DND-41 (cell line): ENCODE measurements at regions not wholly inside any gene's neighbourhood (a gene's known extent, or its start where the extent isn't known, plus 50 kb on each side); places are given as distances from the start of the nearest gene placed in this dataset.

Experiments used
- CTCF ChIP-seq: IDR thresholded peaks from 2 replicates; pipeline ENCODE4 v1.5.1; 2012; ENCODE audit warnings: borderline replicate concordance, low read length, moderate library complexity, mild to moderate bottlenecking; ENCODE audit not compliant: poor library complexity, severe bottlenecking; ENCODE audit errors: extremely low read depth
- EZH2 ChIP-seq: IDR thresholded peaks from 3 replicates; pipeline ENCODE4 v1.6.1; 2012; ENCODE audit warnings: borderline replicate concordance, low read depth, mild to moderate bottlenecking, moderate library complexity, low read length, inconsistent platforms; ENCODE audit not compliant: severe bottlenecking

DNA sequence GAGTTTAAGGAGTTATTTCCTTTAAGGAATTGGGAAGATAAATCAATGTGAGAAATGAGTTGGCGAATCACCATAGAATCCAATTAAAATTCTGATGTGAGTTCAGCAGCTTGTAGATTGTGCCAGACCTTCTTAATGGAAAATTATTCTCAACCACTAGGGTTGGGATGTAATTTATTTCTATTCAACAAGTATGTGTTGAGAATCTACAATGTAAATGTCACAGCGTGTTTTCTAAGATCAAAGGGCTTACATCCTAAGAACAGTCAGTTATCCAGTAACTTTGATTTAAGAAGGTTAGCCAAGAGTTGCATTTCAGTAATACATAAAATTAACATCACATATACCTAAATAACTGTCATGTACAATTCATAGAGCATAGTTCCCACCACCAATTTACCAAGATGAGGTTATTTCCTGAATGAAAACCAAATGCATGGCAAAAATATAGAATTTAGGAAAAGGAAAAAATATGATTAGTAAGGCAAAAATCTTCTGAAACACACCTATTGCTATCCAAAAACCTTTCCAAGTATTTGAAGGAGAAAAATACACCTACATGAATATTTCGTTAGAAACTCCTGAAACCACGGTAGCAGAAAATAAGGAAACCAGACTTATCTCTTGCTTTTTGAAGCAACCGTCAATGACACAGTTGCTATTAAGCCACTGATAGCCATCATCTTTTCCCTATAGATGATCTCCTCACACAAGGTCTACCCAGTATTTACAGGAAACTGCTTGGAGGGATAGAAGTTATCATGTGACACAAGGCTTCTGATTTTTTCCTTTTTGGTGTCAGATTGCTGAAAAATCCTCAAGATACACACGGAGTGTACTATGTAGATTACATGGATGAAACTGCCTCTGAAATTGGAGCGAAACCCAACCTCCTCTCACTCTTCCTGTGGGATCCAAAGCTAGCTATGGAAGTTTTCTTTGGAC is 259.4 kb upstream of the POGK start:
- TF ChIP-seq CTCF (no peak), EZH2 (no peak)
